HG02852 (cell line): ENCODE measurements at regions not wholly inside any gene's neighbourhood (a gene's known extent, or its start where the extent isn't known, plus 50 kb on each side); places are given as distances from the start of the nearest gene placed in this dataset.

ENCODE experiments used
- ATAC-seq: cut with Tn5 transposase; IDR thresholded peaks from one replicate; pipeline ENCODE4 v1.9.1; 2021; ENCODE audit warnings: mild to moderate bottlenecking, moderate library complexity; ENCODE audit not compliant: unreplicated experiment

GRCh38 chr4:123904882-123905281, 508.3 kb downstream of the SPRY1 start:
- ATAC-seq, result no peak

DNA sequence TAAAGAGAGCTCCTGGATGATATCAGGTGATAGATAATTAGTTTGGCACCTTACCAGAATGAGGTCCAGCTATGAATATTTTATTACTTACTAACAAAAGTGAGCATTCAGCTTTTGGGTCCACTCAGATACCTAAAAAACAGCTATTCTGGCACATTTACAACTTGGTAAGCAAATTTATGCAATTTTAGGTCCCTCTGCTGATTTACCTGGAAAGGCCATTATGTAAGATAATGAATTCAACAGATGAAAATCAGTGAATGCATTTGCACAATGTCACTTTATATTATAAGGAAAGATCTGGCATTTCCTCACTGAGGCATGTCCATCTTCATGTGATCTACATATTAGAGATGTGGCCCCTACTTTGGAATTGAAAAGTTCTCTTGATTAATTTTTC, 517.0 kb downstream of the SPRY1 start:
- ATAC-seq, result no peak

DNA sequence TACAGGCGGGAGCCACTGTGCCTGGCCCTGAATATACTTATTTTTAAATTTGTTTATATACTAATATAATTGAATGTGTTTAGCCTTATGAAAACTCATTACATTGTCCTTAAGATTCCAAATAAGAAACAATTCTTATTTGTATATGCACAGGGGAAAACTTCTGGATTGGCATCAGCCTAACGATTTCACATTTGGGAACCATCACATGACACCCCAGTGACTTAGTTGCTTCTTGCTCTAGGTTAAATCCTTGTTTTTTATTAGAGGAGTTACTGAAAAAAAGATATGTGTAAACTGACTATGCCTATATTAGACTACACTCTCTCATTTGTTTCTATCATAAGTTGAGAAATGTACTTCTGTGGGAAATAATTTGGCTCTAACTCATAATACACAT, 520.2 kb downstream of the SPRY1 start:
- no peak for ATAC-seq

- ATAC-seq, result no peak
These were observed 523.0 kb downstream of the SPRY1 start for GRCh38 chr4:123919576-123920098.

DNA sequence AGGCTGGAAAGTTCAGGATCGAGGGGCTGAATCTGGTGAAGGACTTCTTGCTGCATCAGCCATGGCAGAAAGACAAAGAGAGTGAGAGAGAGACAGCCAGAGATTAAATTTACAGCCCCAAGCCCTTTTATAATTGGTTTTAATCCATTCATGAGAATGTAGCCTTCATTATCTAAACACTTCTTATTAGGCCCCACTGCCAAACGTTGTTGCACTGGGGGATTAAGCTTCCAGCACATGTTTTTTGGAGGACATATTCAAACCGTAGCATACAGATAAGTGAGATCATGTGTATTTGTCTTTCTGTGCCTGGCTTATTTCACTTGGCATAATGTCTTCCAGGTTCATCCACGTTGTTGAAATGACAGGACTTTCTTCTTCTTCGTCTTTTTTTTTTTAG, 524.7 kb downstream of the SPRY1 start:
- ATAC-seq, result no peak

DNA sequence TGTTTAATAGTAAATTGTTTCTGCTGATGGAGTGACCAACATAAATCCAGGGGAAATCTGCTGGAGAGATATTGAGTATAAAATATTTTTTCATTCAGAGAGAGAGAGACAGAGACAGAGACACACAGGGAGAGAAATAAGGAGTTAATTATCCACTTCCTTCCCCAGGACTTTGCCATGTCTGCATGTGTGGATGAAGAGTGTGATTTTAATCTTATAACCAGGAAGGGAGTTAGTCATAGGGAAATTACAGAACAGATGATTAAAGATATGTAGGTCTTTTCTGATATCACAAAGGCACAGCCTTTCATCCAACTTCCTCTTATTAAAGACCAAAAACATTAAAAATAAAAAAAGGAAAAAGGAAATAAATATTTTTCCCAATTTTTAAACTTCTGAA, 526.3 kb downstream of the SPRY1 start:
- ATAC-seq, result no peak

- ATAC-seq, result no peak
These were observed 527.9 kb downstream of the SPRY1 start for GRCh38 chr4:123924536-123924935.

GRCh38 chr4:123929565-123929964, 533.0 kb downstream of the SPRY1 start:
- ATAC-seq, result no peak

DNA sequence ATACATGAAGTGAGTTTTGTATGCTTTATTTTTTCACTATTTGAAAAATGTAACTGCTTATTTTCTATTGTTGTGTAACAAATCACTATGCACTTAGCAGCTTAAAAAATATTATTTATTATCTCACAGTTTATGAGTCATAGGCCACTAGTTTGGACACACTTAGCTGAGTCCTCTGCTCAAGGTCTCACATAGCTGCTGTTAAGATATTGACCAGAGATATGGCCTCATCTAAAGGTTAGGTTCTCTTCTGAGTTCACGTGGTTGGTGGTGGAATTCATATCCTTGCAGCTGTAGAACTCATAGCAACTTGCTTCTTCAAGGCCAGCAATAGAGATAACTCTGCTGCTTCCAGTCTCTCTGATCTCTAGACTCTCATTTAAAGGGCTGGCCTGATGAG, 534.4 kb downstream of the SPRY1 start:
- ATAC-seq, result no peak

- ATAC-seq, result no peak
These were observed 537.5 kb downstream of the SPRY1 start for GRCh38 chr4:123934096-123934495.

DNA sequence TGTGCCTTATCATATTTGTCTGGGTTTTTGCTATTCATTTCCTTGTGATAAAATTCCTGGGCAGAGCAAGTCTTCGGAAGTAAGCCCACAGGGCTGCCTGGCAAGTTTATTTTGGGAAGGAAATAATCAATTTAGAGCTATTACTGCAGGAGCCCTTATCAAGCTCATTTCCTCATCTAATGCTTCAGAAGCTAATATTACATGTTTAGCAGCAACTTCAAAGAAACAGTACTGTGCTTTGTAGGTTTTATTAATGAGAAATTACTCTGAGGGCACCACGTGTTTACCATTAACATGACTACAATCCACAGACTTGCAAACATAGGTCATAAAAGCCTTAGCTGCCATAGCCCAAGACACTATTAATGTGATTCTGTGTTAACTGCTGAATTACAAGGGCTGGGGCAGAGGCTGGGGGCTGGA, 540.0 kb downstream of the SPRY1 start:
- ATAC-seq, result no peak

DNA sequence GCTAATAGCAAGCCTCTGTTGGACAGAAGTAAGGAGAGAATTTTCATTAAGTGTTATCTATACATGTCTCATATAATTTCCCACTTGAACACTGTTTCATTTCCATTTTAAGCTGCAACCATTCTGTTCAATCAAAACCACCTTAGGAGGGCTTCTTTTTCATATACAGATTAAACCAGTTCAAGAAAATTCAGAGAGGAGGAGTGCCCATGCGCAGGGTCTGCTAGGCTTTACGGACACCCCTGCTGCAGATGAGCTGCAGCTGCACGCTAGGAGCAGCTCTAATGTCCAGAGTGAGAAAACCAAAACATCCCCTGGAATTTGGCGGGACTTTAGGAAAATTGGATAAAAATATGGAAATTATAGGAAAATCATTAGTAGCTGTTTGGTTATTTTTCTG, 541.0 kb downstream of the SPRY1 start:
- ATAC-seq, result no peak

- ATAC-seq, result no peak
These were observed 543.0 kb downstream of the SPRY1 start for GRCh38 chr4:123939621-123940020.

- no peak for ATAC-seq
These were observed 544.0 kb downstream of the SPRY1 start for GRCh38 chr4:123940604-123941003.

- no peak for ATAC-seq
These were observed 544.7 kb downstream of the SPRY1 start for GRCh38 chr4:123941306-123941705.

- ATAC-seq, result no peak
These were observed 547.4 kb downstream of the SPRY1 start for GRCh38 chr4:123943976-123944375.

- ATAC-seq, result no peak
These were observed 548.7 kb downstream of the SPRY1 start for GRCh38 chr4:123945301-123945700.

GRCh38 chr4:123950530-123950929, 553.9 kb downstream of the SPRY1 start:
- ATAC-seq, result no peak

DNA sequence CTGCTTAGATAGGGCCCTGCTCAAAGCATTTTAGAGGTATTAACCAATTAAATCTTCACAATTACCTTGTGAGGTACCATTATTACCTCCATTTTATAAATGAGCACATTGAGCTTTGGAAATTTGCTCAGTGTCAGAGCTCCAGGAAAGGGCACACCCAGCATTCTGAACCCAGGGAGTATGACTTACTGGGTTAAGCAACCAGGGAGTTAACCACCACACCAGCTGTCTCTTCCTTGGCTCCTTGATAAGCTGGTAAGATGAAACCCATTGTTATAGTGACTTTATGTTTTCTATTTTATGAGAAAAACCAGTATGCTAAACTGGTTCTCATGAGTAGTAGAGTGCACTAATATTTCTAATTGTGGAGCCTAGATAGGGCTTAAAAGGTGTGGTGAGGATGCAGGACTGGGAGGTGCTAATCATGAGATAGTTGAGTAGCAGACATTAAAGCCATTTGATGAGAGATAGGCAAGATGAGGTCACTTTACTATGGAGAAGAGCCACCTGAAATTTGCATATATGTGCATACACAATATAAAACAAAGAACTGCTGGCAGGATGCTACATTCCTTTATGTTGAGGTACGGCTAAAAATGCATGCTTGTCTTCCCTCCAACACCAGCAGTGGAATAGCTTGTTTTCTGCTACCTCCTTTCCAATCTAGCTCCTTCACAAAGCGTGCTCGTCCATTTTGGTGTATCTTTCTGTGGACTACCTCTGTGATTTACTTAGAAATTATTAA, 556.1 kb downstream of the SPRY1 start:
- ATAC-seq, result no peak

- no peak for ATAC-seq
These were observed 557.0 kb downstream of the SPRY1 start for GRCh38 chr4:123953566-123953965.

DNA sequence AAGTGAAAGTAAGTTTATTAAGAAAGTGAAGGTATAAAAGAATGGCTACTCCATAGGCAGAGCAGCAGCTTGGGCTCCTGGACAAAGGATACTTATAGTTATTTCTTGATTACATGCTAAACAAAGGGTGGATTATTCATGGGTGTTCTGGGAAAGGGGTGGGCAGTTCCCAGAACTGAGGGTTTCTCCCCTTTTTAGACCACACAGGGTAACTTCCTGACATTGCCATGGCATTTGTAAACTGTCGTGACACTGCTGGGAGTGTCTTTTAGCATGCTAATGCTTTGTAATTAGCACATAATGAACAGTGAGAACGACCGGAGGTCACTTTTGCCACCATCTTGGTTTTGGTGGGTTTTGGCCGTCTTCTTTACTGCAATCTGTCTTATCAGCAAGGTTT, 557.6 kb downstream of the SPRY1 start:
- no peak for ATAC-seq

DNA sequence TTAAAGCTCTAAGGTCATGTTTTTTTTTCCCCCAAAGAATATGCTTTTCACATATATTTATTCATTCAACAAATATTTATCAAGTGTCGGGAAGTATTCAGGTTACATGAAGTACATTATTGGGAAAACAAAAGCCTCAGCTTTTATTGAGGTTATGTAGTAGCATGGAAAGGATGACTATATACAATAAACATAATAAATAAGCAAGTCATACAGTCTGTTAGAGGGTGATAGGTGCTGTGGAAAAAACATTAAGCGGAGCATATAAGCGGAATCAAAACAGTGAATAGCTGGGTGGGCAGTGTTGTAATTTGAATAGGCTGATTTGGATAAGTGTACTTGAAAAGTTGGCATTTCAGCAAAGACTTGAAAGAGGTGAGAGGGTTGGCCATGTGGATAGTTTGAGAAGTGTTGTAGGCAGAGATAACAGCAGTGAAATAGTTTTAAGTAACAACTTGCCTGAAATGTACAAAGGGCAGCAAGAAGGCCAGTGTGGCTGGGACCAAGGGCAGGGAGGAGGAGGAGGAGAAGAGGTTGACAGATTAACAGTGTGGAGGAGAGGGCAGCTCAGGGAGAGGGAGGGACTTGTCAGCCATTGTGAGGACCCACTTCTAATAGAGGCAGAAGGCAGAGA, 558.7 kb downstream of the SPRY1 start:
- ATAC-seq, result no peak
